ENCODE measurements at regions not wholly inside any gene's neighbourhood (a gene's known extent, or its start where the extent isn't known, plus 50 kb on each side); places are given as distances from the start of the nearest gene placed in this dataset.

DNA sequence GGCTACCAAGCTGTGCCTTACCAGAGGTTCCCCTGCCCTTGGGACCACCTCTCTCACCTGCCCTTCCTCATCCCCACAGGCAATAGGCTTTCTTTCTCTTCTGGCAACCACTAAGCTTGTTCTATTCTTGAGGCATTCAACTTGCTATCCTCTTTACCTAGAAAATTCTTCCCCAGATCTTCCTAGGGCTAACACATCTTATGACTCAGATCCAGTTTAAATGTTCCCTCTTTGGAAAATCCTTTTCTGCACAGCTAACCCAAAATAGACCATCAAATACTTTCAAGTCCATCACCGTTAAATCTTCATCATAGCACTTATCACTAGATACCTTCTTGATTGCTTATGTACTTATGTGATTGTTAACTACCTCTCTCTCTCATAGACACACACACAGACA, 93.7 kb downstream of the ENC1 start:
- TF ChIP-seq, protein P1, sequence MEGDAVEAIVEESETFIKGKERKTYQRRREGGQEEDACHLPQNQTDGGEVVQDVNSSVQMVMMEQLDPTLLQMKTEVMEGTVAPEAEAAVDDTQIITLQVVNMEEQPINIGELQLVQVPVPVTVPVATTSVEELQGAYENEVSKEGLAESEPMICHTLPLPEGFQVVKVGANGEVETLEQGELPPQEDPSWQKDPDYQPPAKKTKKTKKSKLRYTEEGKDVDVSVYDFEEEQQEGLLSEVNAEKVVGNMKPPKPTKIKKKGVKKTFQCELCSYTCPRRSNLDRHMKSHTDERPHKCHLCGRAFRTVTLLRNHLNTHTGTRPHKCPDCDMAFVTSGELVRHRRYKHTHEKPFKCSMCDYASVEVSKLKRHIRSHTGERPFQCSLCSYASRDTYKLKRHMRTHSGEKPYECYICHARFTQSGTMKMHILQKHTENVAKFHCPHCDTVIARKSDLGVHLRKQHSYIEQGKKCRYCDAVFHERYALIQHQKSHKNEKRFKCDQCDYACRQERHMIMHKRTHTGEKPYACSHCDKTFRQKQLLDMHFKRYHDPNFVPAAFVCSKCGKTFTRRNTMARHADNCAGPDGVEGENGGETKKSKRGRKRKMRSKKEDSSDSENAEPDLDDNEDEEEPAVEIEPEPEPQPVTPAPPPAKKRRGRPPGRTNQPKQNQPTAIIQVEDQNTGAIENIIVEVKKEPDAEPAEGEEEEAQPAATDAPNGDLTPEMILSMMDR (IDR thresholded peaks at IDR 0.05; ENCODE audit: control extremely low read depth in 1 of 3, insufficient read depth in 1 of 3, low read depth in 1 of 3, low read length in 3 of 3): no peak
- TF ChIP-seq SP2 (IDR thresholded peaks at IDR 0.05; ENCODE audit: low read length): no peak
- TF ChIP-seq TAF7 (optimal IDR thresholded peaks at IDR 0.05; ENCODE audit: borderline replicate concordance, low read depth, low read length): no peak
- no peak for TF ChIP-seq FOSL1 (IDR thresholded peaks at IDR 0.05; ENCODE audit: insufficient read depth, low read depth, low read length)
- no peak for TF ChIP-seq EZH2 (IDR thresholded peaks at IDR 0.05; ENCODE audit: low read depth, low read length, severe bottlenecking)
- no peak for TF ChIP-seq RFX5 (IDR thresholded peaks at IDR 0.05; ENCODE audit: borderline replicate concordance, low read depth, low read length)
- no peak for TF ChIP-seq CHD1 (IDR thresholded peaks at IDR 0.05; ENCODE audit: low read depth, low read length)
- TF ChIP-seq EGR1 (IDR thresholded peaks at IDR 0.05; ENCODE audit: borderline replicate concordance, low read depth, low read length): no peak
- TF ChIP-seq ASH2L (IDR thresholded peaks at IDR 0.05; ENCODE audit: low read length): no peak
- no peak for TF ChIP-seq POLR2AphosphoS5 (IDR thresholded peaks at IDR 0.05; ENCODE audit: low read depth, low read length)
- TF ChIP-seq JUN (IDR thresholded peaks at IDR 0.05; ENCODE audit: low read depth, low read length): no peak
